ENCODE measurements at regions not wholly inside any gene's neighbourhood (a gene's known extent, or its start where the extent isn't known, plus 50 kb on each side); places are given as distances from the start of the nearest gene placed in this dataset.

GRCh38 chr15:38873158-38873557, 308.5 kb upstream of the RASGRP1 start (continued):
- no peak for TF ChIP-seq ZNF580 (CRISPR knock-in tag; IDR thresholded peaks at IDR 0.05; ENCODE audit: borderline replicate concordance, low read depth)
- TF ChIP-seq ZFAT (CRISPR knock-in tag; conservative IDR thresholded peaks at IDR 0.05): no peak
- TF ChIP-seq PBX3 (CRISPR knock-in tag; IDR thresholded peaks at IDR 0.05; ENCODE audit: borderline replicate concordance): no peak
- no peak for TF ChIP-seq IKZF5 (CRISPR knock-in tag; IDR thresholded peaks at IDR 0.05)
- no peak for TF ChIP-seq EHMT2 (IDR thresholded peaks at IDR 0.05; ENCODE audit: borderline replicate concordance, low read depth, low read length)
- no peak for TF ChIP-seq KDM5A (IDR thresholded peaks at IDR 0.05; ENCODE audit: borderline replicate concordance, low read length)
- TF ChIP-seq TOE1 (CRISPR knock-in tag; IDR thresholded peaks at IDR 0.05): no peak
- TF ChIP-seq ZNF451 (CRISPR knock-in tag; IDR thresholded peaks at IDR 0.05): no peak
- no peak for TF ChIP-seq TRIM24 (CRISPR knock-in tag; IDR thresholded peaks at IDR 0.05)
- TF ChIP-seq TBX3 (IDR thresholded peaks at IDR 0.05; ENCODE audit: borderline replicate concordance): peak; percentile 41; the same call in 1 of the 2 replicates
- no peak for TF ChIP-seq ZNF138 (CRISPR knock-in tag; IDR thresholded peaks at IDR 0.05; ENCODE audit: low read depth)
- TF ChIP-seq SYNCRIP (IDR thresholded peaks at IDR 0.05; ENCODE audit: insufficient read depth, low read depth, low read length): no peak
- no peak for TF ChIP-seq POGZ (CRISPR knock-in tag; IDR thresholded peaks at IDR 0.05)
- no peak for TF ChIP-seq ZNF781 (CRISPR knock-in tag; IDR thresholded peaks at IDR 0.05; ENCODE audit: borderline replicate concordance, not compliant biosample characterization)
- no peak for TF ChIP-seq ZNF678 (CRISPR knock-in tag; IDR thresholded peaks at IDR 0.05)
- no peak for TF ChIP-seq ZNF225 (CRISPR knock-in tag; IDR thresholded peaks at IDR 0.05)
- no peak for TF ChIP-seq NFE2L2 (IDR thresholded peaks at IDR 0.05; ENCODE audit: low read length)
- no peak for TF ChIP-seq ZNF557 (CRISPR knock-in tag; IDR thresholded peaks at IDR 0.05)
- TF ChIP-seq PITX1 (CRISPR knock-in tag; IDR thresholded peaks at IDR 0.05): 0 out of 2 replicates have a peak, but pooled peaks have one; percentile 18
- TF ChIP-seq CBX5 (CRISPR knock-in tag; IDR thresholded peaks at IDR 0.05; ENCODE audit: borderline replicate concordance): no peak
- TF ChIP-seq MNT (IDR thresholded peaks at IDR 0.05): no peak
- no peak for TF ChIP-seq THAP7 (CRISPR knock-in tag; IDR thresholded peaks at IDR 0.05)
- TF ChIP-seq FOSL1 (CRISPR knock-in tag; IDR thresholded peaks at IDR 0.05; ENCODE audit: borderline replicate concordance): no peak
- TF ChIP-seq ZBTB43 (CRISPR knock-in tag; conservative IDR thresholded peaks at IDR 0.05): no peak
